ENCODE measurements at regions not wholly inside any gene's neighbourhood (a gene's known extent, or its start where the extent isn't known, plus 50 kb on each side); places are given as distances from the start of the nearest gene placed in this dataset.

DNA sequence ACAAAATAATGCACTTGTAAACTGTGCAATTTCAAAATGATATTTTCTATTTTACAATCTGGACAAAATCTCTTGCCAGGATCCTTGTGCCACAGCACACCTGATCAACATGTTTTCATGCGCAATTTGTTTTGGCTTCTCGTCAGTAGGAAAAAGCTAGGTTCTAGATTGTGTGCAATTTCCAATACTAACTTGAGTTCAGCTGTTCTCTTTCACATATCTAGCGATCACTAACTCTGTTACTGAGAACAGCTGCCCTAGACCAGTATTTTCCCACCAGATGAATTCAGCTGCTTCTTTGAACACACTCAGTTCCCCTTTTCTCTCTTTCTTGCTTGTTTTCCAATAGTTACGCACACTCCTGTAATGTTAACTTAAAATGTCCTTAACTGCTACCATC is 131.2 kb downstream of the MAGEB5 start:
- DNase-seq (ENCODE audit: extremely low read depth, low read depth) = no peak
- no peak for TF ChIP-seq CTCF (IDR thresholded peaks at IDR 0.05; ENCODE audit: low read depth, low read length, missing control alignments)
- no peak overlapping the region for H3K4me3 ChIP-seq (replicated peaks; ENCODE audit: low read depth, low read length)

DNA sequence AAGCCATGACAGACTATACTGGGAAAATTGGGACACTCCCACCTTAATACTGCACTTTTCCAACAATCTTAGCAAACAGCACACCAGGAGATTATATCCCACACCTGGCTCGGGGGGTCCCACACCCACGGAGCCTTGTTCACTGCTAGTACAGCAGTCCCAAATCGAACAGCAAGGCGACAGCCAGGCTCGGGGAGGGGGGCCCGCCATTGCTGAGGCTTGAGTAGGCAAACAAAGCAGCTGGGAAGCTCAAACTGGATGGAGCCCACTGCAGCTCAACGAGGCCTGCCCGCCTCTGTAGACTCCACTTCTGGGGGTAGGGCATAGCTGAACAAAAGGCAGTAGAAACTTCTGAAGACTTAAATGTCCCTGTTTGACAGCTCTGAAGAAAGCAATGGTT is 118.3 kb downstream of the MAGEB5 start:
- no peak for DNase-seq (ENCODE audit: extremely low read depth, low read depth)
- TF ChIP-seq CTCF (IDR thresholded peaks at IDR 0.05; ENCODE audit: low read depth, low read length, missing control alignments) = no peak
- H3K4me3 ChIP-seq (replicated peaks; ENCODE audit: low read depth, low read length) = no peak overlapping the region

GRCh38 chrX:26328608-26329319 is 112.8 kb downstream of the MAGEB5 start:
- no peak for DNase-seq (ENCODE audit: extremely low read depth, low read depth)
- no peak overlapping the region for H3K4me3 ChIP-seq (replicated peaks; ENCODE audit: low read depth, low read length)
- no peak for TF ChIP-seq CTCF (IDR thresholded peaks at IDR 0.05; ENCODE audit: low read depth, low read length, missing control alignments)

- no peak overlapping the region for H3K4me3 ChIP-seq (replicated peaks; ENCODE audit: low read depth, low read length)
Observed at GRCh38 chrX:26309262-26309661, 93.3 kb downstream of the MAGEB5 start.

DNA sequence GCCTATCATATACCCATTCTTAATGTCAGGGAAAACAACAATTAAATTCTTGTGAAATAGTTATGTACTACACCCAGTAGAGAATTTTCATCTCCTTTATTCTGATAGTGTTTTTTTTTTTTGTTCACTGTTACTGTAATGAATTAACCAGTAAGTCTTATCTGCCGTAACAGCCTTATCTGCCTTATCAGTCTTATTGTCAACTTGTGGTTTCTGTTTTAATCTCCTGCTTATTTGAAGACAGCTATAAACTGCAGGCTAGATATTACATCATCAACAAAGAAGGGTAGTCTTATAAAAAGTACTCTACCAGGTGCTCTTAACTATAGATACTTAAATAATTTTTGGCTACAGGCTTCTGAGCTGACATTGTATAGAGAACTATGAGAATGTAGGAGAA is 79.5 kb downstream of the MAGEB5 start:
- no peak overlapping the region for H3K4me3 ChIP-seq (replicated peaks; ENCODE audit: low read depth, low read length)
- no peak for DNase-seq (ENCODE audit: extremely low read depth, low read depth)
- TF ChIP-seq CTCF (IDR thresholded peaks at IDR 0.05; ENCODE audit: low read depth, low read length, missing control alignments) = no peak

More at GRCh38 chrX:26309262-26309661, 93.3 kb downstream of the MAGEB5 start:
- no peak for DNase-seq (ENCODE audit: extremely low read depth, low read depth)
- TF ChIP-seq CTCF (IDR thresholded peaks at IDR 0.05; ENCODE audit: low read depth, low read length, missing control alignments) = no peak

GRCh38 chrX:26286836-26287235 is 70.9 kb downstream of the MAGEB5 start:
- TF ChIP-seq CTCF (IDR thresholded peaks at IDR 0.05; ENCODE audit: low read depth, low read length, missing control alignments) = no peak
- H3K4me3 ChIP-seq (replicated peaks; ENCODE audit: low read depth, low read length) = no peak overlapping the region
- no peak for DNase-seq (ENCODE audit: extremely low read depth, low read depth)
